Fibroblast of the aortic adventitia (primary cell): ENCODE measurements at regions not wholly inside any gene's neighbourhood (a gene's known extent, or its start where the extent isn't known, plus 50 kb on each side); places are given as distances from the start of the nearest gene placed in this dataset.

ENCODE experiments used
- DNase-seq: peaks from one replicate; pipeline ENCODE4 v3.0.0-alpha.2; 2010; ENCODE audit warnings: low read depth
- H3K4me3 ChIP-seq: 2 replicates; pipeline ENCODE4 v1.5.1; 2011; ENCODE audit warnings: low read depth, mild to moderate bottlenecking, control low read depth, low read length, moderate library complexity
- TF ChIP-seq, protein P1 (sequence below): IDR thresholded peaks from 2 replicates; pipeline ENCODE4 v1.5.1; 2011; ENCODE audit warnings: mild to moderate bottlenecking, low read length, control low read depth, inconsistent platforms; ENCODE audit not compliant: insufficient read depth

DNA sequence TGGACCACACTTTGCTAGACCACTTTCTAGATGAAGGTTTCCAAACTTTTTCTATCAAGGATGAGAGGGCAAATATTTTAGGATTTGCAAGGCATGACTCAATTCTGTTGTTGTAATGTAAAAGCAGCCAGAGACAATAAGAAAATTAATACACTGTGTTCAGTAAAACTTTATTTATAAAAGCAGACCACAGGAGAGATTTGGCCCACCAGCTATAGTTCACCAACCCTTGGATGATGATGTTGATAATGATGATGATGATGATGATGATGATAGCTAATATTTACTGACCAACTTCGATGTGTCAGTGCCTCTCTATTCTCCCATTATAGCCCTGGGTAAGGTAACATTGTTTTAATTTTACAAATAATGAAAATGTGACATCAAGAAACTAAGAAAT, 156.5 kb downstream of the BTG1 start:
- DNase-seq = no peak
- TF ChIP-seq, protein P1, sequence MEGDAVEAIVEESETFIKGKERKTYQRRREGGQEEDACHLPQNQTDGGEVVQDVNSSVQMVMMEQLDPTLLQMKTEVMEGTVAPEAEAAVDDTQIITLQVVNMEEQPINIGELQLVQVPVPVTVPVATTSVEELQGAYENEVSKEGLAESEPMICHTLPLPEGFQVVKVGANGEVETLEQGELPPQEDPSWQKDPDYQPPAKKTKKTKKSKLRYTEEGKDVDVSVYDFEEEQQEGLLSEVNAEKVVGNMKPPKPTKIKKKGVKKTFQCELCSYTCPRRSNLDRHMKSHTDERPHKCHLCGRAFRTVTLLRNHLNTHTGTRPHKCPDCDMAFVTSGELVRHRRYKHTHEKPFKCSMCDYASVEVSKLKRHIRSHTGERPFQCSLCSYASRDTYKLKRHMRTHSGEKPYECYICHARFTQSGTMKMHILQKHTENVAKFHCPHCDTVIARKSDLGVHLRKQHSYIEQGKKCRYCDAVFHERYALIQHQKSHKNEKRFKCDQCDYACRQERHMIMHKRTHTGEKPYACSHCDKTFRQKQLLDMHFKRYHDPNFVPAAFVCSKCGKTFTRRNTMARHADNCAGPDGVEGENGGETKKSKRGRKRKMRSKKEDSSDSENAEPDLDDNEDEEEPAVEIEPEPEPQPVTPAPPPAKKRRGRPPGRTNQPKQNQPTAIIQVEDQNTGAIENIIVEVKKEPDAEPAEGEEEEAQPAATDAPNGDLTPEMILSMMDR = no peak
- H3K4me3 ChIP-seq = no peak overlapping the region

DNA sequence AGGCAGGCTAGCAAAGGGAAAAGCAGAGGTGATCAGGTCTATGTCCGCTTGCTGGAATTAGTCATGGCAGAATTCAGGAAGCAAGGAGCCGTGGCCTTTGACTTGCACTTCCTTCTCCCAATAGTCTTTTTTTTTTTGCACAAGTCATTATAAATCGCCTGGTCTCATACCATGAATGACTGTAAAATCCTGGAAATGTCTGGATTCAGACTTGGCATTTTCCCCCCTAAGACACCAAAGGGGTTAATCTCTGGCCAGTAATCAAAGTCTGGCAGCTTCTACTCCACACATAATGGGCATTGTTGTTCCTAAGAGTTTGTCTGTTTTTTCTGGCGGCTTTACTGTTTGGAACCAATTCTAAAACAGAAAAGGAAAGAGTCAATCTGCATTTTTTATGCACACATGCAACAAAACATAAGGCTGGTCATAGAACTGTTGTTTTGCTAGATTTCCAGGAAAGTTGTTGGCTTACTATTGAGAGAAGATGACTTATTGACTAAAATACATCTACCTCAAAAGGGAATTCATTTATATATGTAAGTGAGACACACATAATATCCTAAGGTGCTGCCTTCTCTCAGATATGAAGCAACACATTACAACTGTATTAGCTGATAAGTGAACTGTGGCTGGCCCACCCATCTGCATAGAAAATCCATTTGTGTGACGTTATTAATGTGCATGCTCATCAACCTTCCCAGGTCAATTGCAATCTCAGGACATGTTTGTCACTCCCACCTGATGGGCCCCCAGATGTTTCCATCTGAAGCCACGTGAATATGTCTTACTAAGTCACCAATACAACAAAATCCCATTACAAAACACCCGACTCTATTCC, 157.3 kb downstream of the BTG1 start:
- peak; percentile 66 for DNase-seq
- H3K4me3 ChIP-seq = no peak overlapping the region
- TF ChIP-seq, protein P1 = no peak

DNA sequence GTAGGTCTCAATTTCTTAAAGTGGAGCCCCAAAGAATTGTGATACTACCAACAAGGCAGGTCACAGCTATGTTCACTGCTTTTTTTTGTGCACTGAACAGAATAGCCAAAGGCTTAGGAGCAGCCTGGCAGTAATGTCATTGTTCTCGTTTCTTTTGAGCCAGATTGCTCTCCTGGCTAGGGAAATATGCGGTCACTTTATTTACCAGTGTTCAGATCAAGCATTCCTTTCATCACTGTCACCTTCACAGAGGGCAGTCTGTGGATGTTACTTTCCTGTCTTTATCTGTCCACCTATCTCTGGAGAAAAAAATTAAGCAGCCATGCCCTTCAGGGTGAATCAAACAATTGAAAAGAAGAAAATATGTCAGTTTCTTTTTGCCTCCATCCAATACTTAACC, 159.6 kb downstream of the BTG1 start:
- no peak overlapping the region for H3K4me3 ChIP-seq
- no peak for DNase-seq
- TF ChIP-seq, protein P1 = no peak

DNA sequence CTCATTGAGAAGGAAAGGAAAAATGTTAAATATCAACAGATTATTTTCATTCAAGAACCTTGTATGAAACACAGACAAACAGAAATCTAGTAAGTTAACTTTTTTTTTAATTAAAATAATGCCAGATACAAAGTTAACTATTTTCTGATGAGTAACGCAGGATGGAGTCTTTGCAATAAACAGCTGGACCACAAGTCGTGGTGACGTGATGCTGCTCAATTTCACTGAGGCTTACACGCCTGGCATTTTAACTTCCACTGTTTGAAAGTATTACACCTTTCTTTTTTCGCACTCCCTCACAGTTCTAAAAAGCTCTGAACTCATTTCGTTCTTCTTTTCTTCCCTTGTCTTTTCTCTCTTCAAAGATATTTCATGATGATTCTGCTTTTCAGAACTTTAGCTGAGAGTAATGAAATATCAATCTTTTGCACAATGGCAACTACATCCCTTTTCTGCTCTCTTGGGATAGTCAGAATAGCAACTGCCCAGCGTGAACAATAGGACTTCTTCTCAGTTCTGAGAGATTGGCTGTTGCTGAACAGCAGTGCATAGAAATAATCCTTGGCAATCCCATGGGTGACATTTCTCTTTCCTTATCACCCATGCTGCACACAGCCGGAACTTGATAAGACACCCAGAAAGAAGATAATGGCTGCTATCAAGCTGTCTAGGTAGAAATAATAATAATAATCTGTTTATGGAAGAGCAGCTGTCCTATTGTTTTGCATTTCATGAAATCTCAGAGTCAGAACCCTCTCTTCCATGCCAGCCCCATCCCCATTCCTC, 160.5 kb downstream of the BTG1 start:
- TF ChIP-seq, protein P1 = no peak
- no peak overlapping the region for H3K4me3 ChIP-seq
- DNase-seq = peak; percentile 37

DNA sequence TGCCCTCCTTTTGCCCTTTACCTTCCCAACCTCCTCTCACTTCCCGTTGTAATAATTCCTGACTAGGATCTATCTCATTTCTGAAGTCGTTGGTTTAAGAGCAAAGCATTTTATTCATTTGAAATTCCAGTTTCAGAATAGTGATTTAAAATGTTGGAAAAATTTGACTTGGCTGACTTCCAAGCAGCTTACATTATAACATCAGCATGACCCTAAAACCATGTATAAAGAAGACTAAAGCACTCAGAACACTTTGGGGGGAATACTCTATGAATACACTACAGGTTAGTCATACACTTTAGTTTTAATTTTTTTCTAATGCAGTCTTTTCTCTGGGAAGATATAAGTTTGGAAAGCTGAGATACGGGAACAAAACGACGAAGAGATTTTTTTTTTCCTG, 161.1 kb downstream of the BTG1 start:
- TF ChIP-seq, protein P1 = no peak
- peak; percentile 65 for DNase-seq
- H3K4me3 ChIP-seq = no peak overlapping the region

DNA sequence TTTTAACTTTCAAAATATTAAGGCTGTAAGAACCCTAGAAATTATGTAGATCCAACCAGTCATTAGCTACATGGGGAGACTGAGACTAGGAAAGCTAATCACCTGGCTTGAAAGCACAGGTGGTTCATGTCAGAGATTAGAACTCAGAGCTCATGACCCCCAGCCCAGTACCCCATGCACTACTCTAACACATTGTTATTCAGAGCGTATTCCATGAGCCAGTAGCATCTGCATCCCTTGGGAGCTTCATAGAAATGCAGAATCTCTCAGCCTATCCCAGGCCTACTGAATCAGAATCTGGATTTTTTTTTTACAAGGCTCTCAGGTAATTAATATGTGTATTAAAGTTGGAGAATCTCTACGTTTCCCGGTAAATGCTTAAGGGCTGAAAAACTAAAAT, 161.7 kb downstream of the BTG1 start:
- TF ChIP-seq, protein P1 = no peak
- no peak for DNase-seq

More for the DNA sequence above, 161.7 kb downstream of the BTG1 start:
- H3K4me3 ChIP-seq = no peak overlapping the region
